GM23248 (cell line): ENCODE measurements at regions not wholly inside any gene's neighbourhood (a gene's known extent, or its start where the extent isn't known, plus 50 kb on each side); places are given as distances from the start of the nearest gene placed in this dataset.

Experiments
- DNase-seq: peaks from one replicate; pipeline ENCODE4 v3.0.0-alpha.2; 2015
- H2AFZ ChIP-seq: fragments of 200-600 bp; sonication (generic); 2 replicates; pipeline ENCODE4 v1.6.1; 2016; ENCODE audit warnings: antibody characterized with exemption
- H3F3A ChIP-seq: fragments of 200-600 bp; sonication (generic); 2 replicates; pipeline ENCODE4 v1.6.1; 2016; ENCODE audit warnings: mild to moderate bottlenecking, antibody characterized with exemption, mixed run types; ENCODE audit not compliant: insufficient read depth
- H3K27ac ChIP-seq: fragments of 200-600 bp; sonication (generic); 2 replicates; pipeline ENCODE4 v1.5.1; 2016; ENCODE audit warnings: mild to moderate bottlenecking
- H3K27me3 ChIP-seq: fragments of 200-600 bp; sonication (generic); replicated peaks from 2 replicates; pipeline ENCODE4 v1.6.1; 2016; ENCODE audit warnings: mild to moderate bottlenecking; ENCODE audit not compliant: insufficient read depth
- H3K36me3 ChIP-seq: fragments of 200-600 bp; sonication (generic); 2 replicates; pipeline ENCODE4 v1.6.1; 2016; ENCODE audit warnings: low read depth, mild to moderate bottlenecking
- H3K4me1 ChIP-seq: fragments of 200-600 bp; sonication (generic); 2 replicates; pipeline ENCODE4 v1.6.1; 2016; ENCODE audit warnings: mild to moderate bottlenecking; ENCODE audit not compliant: insufficient read depth
- H3K4me2 ChIP-seq: fragments of 200-600 bp; sonication (generic); one replicate; pipeline ENCODE4 v1.6.1; 2016; ENCODE audit warnings: mild to moderate bottlenecking; ENCODE audit not compliant: unreplicated experiment
- H3K4me3 ChIP-seq: fragments of 200-600 bp; sonication (generic); 2 replicates; pipeline ENCODE4 v1.5.1; 2016; ENCODE audit warnings: mild to moderate bottlenecking
- H3K79me2 ChIP-seq: fragments of 200-600 bp; sonication (generic); 2 replicates; pipeline ENCODE4 v1.6.1; 2016; ENCODE audit warnings: mild to moderate bottlenecking; ENCODE audit not compliant: insufficient read depth
- H3K9ac ChIP-seq: fragments of 200-600 bp; sonication (generic); 2 replicates; pipeline ENCODE4 v1.6.1; 2016; ENCODE audit warnings: mild to moderate bottlenecking
- H3K9me2 ChIP-seq: fragments of 200-600 bp; sonication (generic); 2 replicates; pipeline ENCODE4 v1.6.1; 2016; ENCODE audit warnings: mixed run types, mild to moderate bottlenecking, moderate library complexity; ENCODE audit not compliant: insufficient read depth
- H3K9me3 ChIP-seq: fragments of 200-600 bp; sonication (generic); one replicate; pipeline ENCODE4 v1.6.1; 2017; ENCODE audit warnings: low read depth
- H4K20me1 ChIP-seq: fragments of 200-600 bp; sonication (generic); 2 replicates; pipeline ENCODE4 v1.6.0; 2016; ENCODE audit not compliant: insufficient read depth
- EZH2 ChIP-seq: fragments of 200-600 bp; sonication (generic); IDR thresholded peaks from 2 replicates; pipeline ENCODE4 v1.6.1; 2018; ENCODE audit warnings: antibody characterized with exemption, mild to moderate bottlenecking; ENCODE audit not compliant: insufficient read depth, poor library complexity, severe bottlenecking
- EZH2phosphoT487 ChIP-seq: fragments of 200-600 bp; sonication (generic); IDR thresholded peaks from 2 replicates; pipeline ENCODE4 v1.6.1; 2018; ENCODE audit warnings: antibody characterized with exemption, moderate library complexity, mild to moderate bottlenecking, low read depth; ENCODE audit not compliant: insufficient read depth
- WGBS, 2 experiments: methylation state at CpG; one replicate each; pipeline ENCODE4 v1.1.6; 2015 to 2017; ENCODE audit warnings: low lambda C conversion rate in 2 of 2, low coverage in 1 of 2; ENCODE audit errors: missing lambda C conversion rate in 2 of 2; 5-methylcytosine and 5-hydroxymethylcytosine counted together
- in situ Hi-C: fragments of 300-500 bp; cut with MboI; formaldehyde crosslinking; loops from 2 replicates; pipeline ENCODE4 v1.15.0; 2020

DNA sequence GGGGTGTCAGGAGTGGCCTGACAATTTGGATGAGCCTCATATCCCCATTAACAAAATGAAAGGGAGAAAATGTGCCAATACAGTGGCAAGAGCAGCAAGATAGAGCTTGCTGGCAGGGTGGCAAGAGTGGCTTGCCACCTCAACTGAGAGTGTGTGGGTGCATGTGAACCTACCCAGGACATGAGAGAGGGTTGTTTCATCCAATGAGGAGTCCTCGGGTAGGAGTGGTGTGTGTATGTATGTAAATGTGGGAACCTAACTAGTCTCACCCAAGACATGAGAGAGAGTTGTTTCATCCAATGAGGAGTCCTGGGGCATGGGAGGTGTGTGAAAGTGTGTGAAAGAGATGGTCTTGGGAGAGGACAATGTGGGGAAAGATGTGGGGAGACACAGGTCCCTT is 234.2 kb downstream of the RPS4Y2 start:
- Histone ChIP-seq H4K20me1 (no peaks in the 10 kb centered on the region), H3K9ac (no peak overlapping the region), H3K4me1 (no peaks in the 10 kb centered on the region), H3K4me2 (no peak overlapping the region), H2AFZ (no peak overlapping the region), H3K27me3 (no peaks in the 10 kb centered on the region), H3K4me3 (no peak overlapping the region), H3F3A (no peaks in the 10 kb centered on the region), H3K27ac (no peak overlapping the region), H3K79me2 (no peaks in the 10 kb centered on the region), H3K9me2 (no peaks in the 10 kb centered on the region), H3K9me3 (no peaks in the 10 kb centered on the region), H3K36me3 (no peaks in the 10 kb centered on the region)
- WGBS, 2 experiments, result 21% methylated on average over 1 of the region's 1 CpG; no CpG with 5 or more reads in 1 of the 2 experiments
- DNase-seq, result no peak
- TF ChIP-seq EZH2, result no peak
- TF ChIP-seq EZH2phosphoT487, result no peak
- in situ Hi-C loops, result no loop called here

DNA sequence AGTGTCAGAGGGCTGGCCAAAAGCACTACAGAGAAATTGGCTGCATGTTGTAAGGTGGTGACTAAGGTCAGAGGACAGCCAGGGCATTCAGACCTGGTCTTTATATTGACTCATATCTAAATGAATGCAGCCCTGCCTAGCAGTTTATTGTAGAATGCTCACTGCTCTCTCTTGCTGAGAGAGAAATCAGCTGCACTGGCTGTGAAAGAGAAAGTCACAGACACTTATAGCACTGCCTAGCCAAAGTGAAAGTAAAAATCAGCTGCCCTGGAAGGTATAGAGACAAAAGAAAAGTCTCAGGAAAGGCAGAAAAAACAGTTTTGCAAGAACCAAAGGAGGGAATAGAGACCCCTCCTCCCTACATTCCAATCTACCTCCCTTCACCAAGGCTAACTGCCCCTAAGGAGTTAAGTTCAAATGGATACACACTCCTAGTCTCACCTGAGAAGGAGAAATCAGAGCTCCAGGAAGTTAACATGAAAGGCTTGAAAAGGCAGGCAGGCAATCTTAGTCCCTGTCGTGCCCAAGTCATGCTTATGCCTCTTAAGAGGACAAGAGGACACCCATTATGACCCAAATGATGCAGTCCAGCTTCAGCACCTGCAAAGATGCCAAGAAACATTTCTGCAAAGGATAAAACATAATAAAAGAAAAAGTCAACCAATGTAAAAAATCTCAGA is 235.1 kb downstream of the RPS4Y2 start:
- in situ Hi-C loops, result no loop called here
- no peak overlapping the region for H3K4me3 ChIP-seq
- H3K4me2 ChIP-seq, result no peak overlapping the region
- H3K9ac ChIP-seq, result no peak overlapping the region
- no peaks in the 10 kb centered on the region for H3K9me3 ChIP-seq
- no peaks in the 10 kb centered on the region for H3K79me2 ChIP-seq
- 25 to 29% methylated on average over 1 of the region's 1 CpG for WGBS, 2 experiments
- no peaks in the 10 kb centered on the region for H3K36me3 ChIP-seq
- no peaks in the 10 kb centered on the region for H4K20me1 ChIP-seq
- no peak for TF ChIP-seq EZH2phosphoT487
- TF ChIP-seq EZH2, result no peak
- no peak overlapping the region for H3K27ac ChIP-seq
- no peaks in the 10 kb centered on the region for H3K4me1 ChIP-seq
- no peak overlapping the region for H2AFZ ChIP-seq
- H3F3A ChIP-seq, result no peaks in the 10 kb centered on the region
- no peaks in the 10 kb centered on the region for H3K9me2 ChIP-seq
- H3K27me3 ChIP-seq, result no peaks in the 10 kb centered on the region
- no peak for DNase-seq

DNA sequence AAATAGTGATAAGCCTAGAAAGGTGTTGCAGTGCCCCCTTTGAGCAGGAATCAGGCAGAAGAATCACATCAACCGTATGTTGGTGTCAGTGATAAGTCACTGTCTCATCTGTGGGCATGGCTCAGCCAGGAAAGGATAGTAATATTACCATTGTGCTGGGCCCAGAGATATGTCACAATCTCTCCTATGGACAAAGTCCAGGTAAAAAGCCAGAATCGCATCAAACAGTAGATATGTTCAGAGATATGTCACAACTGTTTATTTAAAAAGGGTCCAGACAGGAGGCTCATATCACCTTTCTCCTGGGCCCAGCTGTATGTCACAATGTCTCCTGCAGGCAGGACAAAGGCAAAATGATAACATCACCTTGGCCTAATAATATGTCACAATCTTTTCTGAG is 241.4 kb downstream of the RPS4Y2 start:
- Histone ChIP-seq H3K9me3 (no peaks in the 10 kb centered on the region), H3K4me2 (no peak overlapping the region), H3K27ac (no peak overlapping the region), H3K9ac (no peak overlapping the region), H3K27me3 (no peaks in the 10 kb centered on the region), H2AFZ (no peak overlapping the region), H3K4me3 (no peak overlapping the region), H3F3A (no peaks in the 10 kb centered on the region), H3K36me3 (no peaks in the 10 kb centered on the region), H3K9me2 (no peaks in the 10 kb centered on the region), H3K79me2 (no peaks in the 10 kb centered on the region), H4K20me1 (no peaks in the 10 kb centered on the region), H3K4me1 (no peaks in the 10 kb centered on the region)
- in situ Hi-C loops, result no loop called here
- TF ChIP-seq EZH2 (no peak), EZH2phosphoT487 (no peak)
- WGBS, 2 experiments, result 15 to 20% methylated on average over 2 of the region's 2 CpGs
- no peak for DNase-seq

DNA sequence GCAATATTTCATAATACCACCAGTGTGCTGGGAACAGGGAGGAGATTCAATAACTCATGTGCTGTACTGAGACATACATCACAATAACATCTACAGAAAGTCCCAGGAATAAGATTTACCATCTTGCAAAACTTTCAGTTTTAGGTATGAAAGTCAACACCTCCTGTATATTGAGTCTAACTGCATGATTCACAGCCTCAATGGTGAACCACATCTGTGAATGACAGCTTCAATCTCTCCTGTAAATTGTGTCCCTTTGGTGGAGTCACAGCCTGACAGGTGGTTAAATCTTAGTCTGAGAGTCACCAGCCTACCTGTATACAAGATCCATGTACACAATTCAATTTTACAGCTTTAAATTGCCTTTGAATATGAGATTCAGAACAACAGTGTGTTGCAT is 242.1 kb downstream of the RPS4Y2 start:
- Histone ChIP-seq H3K9ac (no peak overlapping the region), H3K4me3 (no peak overlapping the region), H3K27me3 (no peaks in the 10 kb centered on the region), H3K9me3 (no peaks in the 10 kb centered on the region), H3K9me2 (no peaks in the 10 kb centered on the region), H3K27ac (no peak overlapping the region), H3K4me1 (no peaks in the 10 kb centered on the region), H3F3A (no peaks in the 10 kb centered on the region), H4K20me1 (no peaks in the 10 kb centered on the region), H3K36me3 (no peaks in the 10 kb centered on the region), H2AFZ (no peak overlapping the region), H3K4me2 (no peak overlapping the region), H3K79me2 (no peaks in the 10 kb centered on the region)
- in situ Hi-C loops, result no loop called here
- TF ChIP-seq EZH2phosphoT487, result no peak
- no peak for TF ChIP-seq EZH2
- no peak for DNase-seq

DNA sequence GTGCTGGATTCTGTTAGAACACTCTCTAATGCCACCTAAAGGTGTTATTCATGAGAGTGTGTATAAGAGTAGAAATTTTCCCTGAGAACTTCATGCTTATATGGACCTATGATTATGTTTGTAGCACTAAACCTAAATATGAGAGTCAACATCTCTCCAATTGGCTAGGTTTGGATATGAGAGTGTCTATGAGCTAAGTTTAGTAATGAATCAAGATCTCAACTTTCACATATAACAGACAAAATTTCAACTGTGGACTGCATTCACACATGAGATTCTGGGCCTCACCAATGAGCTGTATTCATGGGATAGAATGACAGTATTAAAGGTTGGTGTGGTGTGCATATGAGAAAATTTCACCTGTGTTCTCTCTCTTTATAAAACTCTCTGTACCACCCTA is 242.6 kb downstream of the RPS4Y2 start:
- in situ Hi-C loops, result no loop called here
- H3K79me2 ChIP-seq, result no peaks in the 10 kb centered on the region
- H3F3A ChIP-seq, result no peaks in the 10 kb centered on the region
- H3K4me1 ChIP-seq, result no peaks in the 10 kb centered on the region
- no peak overlapping the region for H2AFZ ChIP-seq
- H3K9me3 ChIP-seq, result no peaks in the 10 kb centered on the region
- H3K9me2 ChIP-seq, result no peaks in the 10 kb centered on the region
- no peak for TF ChIP-seq EZH2phosphoT487
- no peak for TF ChIP-seq EZH2
- no peaks in the 10 kb centered on the region for H3K36me3 ChIP-seq
- H4K20me1 ChIP-seq, result no peaks in the 10 kb centered on the region
- H3K4me3 ChIP-seq, result no peak overlapping the region
- H3K27me3 ChIP-seq, result no peaks in the 10 kb centered on the region
- no peak for DNase-seq
- no peak overlapping the region for H3K27ac ChIP-seq
- no peak overlapping the region for H3K9ac ChIP-seq
- H3K4me2 ChIP-seq, result no peak overlapping the region
